OCI-M1 (cell line): ENCODE measurements at regions not wholly inside any gene's neighbourhood (a gene's known extent, or its start where the extent isn't known, plus 50 kb on each side); places are given as distances from the start of the nearest gene placed in this dataset.

Experiments
- DNase-seq: peaks from one replicate; lab custom pipeline; 2025; lab: John Stamatoyannopoulos, UW

DNA sequence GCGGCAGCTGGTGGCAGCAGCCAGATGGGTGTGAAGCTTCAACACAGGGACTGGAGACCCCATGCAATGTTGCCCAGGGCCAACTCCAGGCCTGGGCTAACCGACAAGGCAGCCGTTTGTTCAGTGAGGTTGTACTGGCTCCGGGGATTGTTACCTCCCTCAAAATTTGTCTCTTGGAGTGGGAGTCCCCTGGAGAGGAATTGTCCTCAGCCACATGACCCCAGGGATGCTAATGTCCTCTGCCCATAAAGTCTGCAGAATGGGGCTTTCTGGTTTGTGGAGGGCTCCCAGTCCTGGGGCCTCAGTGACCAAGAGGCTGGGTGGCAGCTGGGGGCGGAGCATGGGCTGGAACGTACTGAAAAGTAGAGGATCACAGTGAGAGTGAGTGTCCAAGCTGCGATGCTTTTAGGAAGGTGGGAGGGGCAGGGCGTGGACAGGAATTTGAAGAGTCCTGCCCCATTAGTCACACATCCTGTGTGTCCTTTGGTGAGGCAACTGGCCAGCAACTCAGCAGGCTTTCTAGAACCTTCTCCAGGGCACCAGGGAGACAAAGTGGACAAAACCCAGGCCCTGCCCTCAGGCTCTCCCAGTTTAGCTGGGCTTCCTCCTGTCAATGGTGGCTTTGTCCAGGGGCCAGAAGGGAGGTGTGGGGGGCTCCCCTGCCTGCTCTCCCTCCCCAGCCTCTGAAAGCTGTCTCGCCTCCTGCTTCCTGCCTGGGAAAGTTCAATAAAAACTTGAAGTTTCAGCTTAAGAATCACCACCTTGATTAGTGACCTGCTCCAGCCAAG lies 114.0 kb downstream of the NSG2 start:
- no peak for DNase-seq

DNA sequence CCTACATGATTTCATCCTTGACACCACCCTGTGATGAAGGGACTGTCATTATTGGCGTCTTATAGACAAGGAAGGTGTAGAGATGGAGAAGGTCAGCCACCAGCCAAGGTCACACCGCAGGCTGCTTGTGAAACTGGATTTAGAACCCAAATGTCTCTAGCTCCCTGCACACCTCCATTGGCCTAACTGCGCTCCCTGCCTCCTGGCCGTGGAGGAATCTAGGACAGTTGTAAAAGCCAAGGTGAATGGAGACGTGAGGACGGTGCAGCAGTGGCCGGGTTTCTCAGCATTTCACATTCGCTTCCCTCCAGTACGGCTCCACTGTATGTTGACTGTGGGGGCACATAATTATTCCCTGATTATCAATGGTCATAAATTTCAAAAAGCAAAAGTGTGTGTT lies 119.9 kb downstream of the NSG2 start:
- DNase-seq: no peak

DNA sequence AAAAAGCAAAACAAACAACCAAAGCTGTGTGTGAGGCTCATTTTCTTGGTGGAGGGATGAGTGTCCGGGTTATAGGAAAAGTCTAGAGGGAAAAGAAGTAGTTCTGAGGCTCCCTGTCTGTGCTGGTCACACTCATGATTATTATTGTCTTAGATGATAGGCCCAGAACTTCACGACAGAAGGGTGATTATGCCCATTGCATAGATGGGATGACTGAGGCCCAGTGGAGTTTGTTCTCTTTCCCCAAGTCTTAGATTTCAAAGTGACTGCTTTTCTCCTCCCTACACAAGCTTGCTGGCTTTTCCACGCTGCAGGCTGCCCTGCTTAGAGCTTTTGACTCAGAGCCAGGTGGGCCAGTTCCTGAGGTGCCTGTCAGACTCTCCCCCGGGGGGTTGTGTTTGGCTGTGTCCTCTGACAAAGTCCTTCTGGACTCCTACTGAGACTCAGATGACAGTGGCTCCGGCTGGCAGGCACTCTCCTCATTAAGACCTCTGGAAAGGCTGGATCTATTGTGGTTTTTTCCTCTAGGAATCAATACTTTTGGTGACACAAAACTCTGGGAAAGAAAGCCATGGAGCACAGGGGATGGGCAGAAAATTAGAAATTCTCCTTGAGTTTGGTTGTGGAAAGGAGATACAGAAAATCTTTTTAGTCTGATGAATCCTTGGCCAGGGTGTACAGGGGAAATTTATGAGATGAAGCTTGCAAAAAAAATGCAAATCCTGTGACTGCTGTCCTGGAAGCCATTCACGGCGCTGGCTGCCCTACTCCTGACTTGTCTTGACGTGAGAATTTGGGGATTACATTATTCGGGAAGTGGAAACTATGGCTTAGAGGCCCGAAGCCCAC lies 120.9 kb downstream of the NSG2 start:
- no peak for DNase-seq

GRCh38 chr5:174167080-174167910 lies 121.8 kb downstream of the NSG2 start:
- DNase-seq: no peak

DNA sequence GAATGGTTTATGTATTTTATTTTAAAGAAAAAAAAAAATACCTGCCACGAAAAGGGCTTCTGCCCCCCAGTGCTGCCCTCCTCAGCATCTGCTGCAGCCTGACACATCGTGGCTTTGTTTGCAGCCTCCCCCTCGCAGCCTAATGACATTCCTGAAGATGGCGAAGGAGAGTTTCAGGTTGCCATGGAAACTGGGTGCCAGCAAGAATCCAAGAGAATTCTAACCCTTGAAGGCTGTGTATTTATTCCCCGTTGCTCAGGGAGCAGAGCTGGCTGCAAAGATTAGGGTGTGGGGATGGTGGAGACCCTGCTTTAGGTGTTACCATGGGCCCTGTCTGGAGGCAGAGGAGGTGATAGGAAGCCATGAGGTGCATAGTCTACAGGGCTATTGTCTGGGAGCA lies 126.6 kb downstream of the NSG2 start:
- DNase-seq: no peak

- DNase-seq: no peak
Measured at GRCh38 chr5:174172566-174172965, 127.1 kb downstream of the NSG2 start.

- DNase-seq: no peak
Measured at GRCh38 chr5:174173766-174174165, 128.3 kb downstream of the NSG2 start.

DNA sequence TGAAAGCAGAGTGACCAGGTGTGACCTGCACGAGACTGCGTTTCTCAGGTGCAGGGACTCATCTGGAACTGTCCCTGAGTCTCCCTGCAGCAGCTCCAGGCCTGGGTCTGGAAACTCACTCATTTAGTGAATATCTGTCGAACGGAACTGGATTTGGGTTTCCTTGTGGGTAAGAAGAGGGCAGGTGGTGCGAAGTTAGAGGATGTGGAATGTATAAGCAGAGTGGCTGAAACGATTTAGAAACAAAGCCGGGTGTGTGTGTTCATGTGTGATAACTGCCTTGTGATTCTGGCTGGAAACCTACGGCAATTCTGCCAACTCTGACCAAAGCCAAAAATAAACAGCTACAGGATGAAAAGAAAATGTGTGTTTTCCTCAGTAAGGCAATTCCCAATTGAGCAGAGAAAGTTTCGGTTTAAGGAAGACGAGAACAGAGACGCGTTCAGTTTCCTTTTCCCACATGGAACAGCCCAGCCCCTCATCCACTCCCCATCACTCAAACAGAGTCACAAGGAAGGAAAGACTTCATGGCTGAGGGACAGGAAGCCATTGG lies 130.3 kb downstream of the NSG2 start:
- DNase-seq: no peak

DNA sequence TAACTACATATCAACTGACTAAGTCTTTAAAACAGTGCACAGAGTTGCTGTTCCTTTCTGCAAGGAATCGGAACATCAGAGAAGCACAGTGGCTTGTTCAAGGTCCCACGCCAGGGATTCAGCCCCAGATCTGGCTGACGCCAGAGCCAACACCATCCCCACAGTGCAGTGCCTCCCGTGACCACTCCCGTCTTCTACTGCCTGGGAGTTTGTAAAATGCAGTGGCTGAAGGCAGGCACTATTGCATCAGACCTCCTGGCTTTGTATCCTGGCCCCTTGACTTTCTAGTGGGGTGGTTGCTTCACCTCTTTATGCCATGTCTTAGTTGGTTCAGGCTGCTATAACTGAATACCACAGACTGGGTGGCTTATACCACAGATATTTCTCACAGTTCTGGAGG lies 131.0 kb downstream of the NSG2 start:
- no peak for DNase-seq

DNA sequence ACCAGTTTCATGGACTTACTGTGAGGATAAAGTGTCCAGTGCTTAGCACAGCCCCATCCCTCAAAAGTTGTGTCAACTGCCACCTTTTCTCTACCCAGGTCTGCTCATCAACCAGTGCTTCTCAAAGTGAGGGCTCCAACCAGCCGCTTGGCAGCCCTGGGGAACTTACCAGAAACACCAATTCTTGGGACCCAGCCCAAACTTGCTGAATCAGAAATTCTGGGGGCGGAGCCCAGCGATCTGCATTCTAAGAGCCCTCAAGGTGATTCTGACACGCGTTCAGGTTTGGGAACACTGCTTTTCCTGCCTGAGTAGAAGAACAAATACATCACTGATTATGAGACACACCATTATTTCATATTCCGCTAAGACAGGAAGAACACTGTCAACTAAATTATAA lies 132.0 kb downstream of the NSG2 start:
- no peak for DNase-seq

GRCh38 chr5:174177976-174178605 lies 132.6 kb downstream of the NSG2 start:
- no peak for DNase-seq

GRCh38 chr5:174180639-174181038 lies 135.1 kb downstream of the NSG2 start:
- no peak for DNase-seq

DNA sequence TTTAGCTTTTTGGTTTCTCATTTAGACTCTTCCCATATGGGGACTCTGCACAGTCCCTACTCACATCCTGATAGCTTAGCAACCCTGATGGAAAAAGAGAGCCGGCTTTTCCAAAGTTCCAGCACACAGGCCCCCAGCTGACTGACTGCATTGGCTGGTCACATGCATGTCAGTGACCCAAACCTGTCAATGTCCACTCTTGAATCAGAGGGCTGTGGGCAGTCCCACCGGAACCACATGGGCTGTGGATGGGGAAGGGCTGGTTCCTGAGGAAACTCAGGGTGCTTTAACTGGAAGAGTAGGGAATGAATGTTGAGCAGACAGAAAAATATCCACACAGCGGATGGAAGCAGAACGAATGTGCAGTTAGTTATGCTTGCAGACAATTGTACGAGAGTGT lies 136.6 kb downstream of the NSG2 start:
- no peak for DNase-seq

GRCh38 chr5:174183701-174184100 lies 138.2 kb downstream of the NSG2 start:
- no peak for DNase-seq

GRCh38 chr5:174185506-174185905 lies 140.0 kb downstream of the NSG2 start:
- no peak for DNase-seq

DNA sequence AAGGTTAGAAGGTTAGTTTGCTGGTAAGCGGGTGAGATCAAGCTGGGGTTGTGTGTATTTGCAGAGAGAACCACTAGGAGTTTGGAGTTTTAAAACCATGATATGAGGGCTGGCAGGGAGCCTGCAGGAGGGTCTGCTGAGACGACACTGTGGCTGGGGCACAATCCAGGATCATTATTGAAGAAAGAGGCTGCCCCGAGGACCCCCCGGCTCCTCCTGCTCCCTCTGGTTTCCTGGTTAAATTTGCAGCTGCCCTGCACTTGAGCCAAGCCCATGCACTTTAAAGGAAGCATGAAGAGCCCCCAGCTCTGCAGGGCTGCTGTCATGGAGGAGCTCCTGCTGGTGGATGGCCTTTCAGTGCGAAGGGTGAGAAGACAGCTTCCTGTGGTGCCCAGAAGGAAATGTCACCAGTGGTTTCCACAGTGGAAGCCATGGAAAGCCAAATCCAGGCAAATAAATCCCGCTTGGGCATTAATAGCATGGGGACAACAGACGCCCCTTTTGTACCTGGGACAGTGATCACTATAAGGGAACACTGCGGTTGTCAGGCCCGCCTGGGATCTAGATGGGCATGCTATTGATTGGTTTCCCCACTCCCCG lies 140.7 kb downstream of the NSG2 start:
- DNase-seq: no peak

DNA sequence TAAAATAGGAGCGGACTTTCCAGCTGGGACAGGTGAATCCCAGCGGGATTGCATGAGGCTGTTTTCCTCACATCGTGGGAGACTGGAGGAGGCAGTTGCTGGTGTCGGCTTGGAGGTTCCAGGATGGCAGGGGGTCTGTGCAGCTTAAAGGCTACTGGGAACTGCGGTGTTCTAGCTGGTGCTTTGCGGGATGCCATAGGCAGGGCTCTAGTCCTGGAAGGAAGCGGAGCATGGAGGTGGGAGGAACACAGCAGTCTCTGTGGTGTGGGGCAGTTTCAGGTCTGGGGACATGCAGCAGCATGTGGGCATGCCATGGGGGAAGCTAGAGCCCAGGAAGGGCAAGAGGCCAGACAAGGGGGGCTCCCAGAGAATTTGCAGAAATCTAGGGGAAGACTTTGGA lies 141.5 kb downstream of the NSG2 start:
- no peak for DNase-seq

DNA sequence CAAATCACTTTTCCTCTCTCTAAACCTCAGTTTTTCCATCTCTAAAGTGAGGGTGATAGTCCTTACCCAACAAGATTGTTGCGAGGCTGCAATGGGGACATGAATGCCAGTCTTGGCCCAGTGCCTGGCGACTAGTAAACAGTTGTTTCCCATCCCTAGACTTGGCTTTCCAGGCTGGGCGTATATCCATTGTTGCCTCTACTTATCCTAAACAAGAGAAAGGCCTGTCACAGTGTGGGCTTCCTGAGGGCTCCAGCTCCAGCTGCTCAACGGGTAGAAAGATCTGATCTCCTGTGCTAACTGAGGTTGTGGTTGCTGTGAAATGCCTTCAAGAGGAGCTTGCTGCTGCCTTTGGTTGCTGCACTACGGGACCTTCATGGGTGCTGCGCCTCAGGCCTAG lies 142.0 kb downstream of the NSG2 start:
- no peak for DNase-seq

DNA sequence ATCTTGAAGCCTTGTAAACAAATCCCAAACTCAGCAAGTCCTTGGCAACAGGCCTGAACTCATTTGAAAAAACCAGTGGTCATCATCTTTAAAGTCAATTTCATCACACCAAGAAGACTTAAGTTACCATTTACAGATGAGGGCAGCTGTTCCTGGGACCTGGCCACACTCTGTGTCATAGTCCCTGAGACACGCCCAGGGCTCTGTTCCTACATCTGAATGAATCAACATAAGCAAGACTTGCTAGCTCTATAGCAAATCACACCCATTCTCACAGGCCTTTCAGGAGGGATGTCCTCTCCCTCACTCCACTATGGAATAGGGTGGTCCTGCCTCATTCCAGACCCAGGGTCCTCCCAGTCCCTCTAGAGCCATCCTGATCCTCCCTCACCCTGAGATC lies 142.8 kb downstream of the NSG2 start:
- DNase-seq: no peak

DNA sequence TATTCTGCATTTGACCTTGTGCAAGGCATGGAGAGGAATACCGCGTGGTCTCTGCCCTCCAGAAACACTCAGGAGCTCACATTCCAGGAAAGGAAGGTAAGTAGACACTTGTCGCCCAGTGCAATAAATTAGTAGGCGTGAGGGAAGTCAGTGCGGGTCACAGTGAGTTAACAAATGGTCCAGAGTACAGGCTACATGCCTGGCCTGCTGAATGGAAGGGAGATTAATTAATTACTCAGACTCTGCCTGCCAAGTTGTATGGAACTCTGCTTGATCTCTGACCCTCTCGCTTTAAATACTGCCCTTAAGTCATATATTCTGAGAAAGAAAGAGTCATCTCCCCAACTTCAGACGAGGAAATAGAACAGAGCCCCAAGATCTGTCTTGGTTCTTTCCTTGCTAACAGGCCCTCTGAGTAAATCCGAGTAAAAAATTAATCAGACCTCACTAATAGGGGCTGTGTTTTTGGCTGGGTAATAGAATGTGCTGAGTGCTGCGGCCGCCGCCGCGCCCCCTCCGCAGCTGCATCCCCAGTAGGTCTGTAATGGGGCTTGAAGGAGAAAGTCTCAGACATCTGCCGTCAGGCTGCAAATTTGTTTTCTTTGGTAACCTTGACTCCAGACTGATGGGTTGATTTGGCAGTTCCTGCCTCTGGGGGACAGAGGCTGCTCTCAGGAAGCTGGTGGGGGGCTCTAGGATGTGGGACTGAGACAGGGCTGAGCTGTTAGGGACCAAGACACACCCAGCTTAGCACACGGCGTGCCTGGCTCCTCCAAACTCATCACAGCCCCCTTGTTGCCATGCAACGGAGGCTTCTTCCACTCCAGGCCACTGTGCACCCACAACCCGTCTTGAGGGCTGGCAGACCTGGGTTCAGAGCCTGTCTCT lies 144.4 kb downstream of the NSG2 start:
- DNase-seq: no peak
